H9 (cell line): ENCODE measurements at regions not wholly inside any gene's neighbourhood (a gene's known extent, or its start where the extent isn't known, plus 50 kb on each side); places are given as distances from the start of the nearest gene placed in this dataset.

Experiments used
- DNase-seq: peaks from one replicate; pipeline ENCODE4 v3.0.0-alpha.2; 2017
- H2AFZ ChIP-seq: one replicate; pipeline ENCODE4 v1.6.1; 2013; ENCODE audit warnings: mild to moderate bottlenecking, low read length, control low read depth, moderate library complexity
- H2AK5ac ChIP-seq: 2 replicates; pipeline ENCODE4 v1.6.1; 2013; ENCODE audit warnings: low read length, control low read depth, mixed read lengths; ENCODE audit not compliant: insufficient read length
- H2BK120ac ChIP-seq: one replicate; pipeline ENCODE4 v1.6.1; 2013; ENCODE audit warnings: low read depth, mild to moderate bottlenecking, low read length, control low read depth, inconsistent platforms; ENCODE audit not compliant: poor library complexity, severe bottlenecking
- H2BK12ac ChIP-seq: 2 replicates; pipeline ENCODE4 v1.6.1; 2013; ENCODE audit warnings: low read length, control low read depth, mixed read lengths, low read depth; ENCODE audit not compliant: insufficient read length
- H2BK15ac ChIP-seq: 2 replicates; pipeline ENCODE4 v1.6.1; 2013; ENCODE audit warnings: low read depth, low read length, control low read depth
- H2BK20ac ChIP-seq: one replicate; pipeline ENCODE4 v1.6.1; 2013; ENCODE audit warnings: low read depth, mild to moderate bottlenecking, low read length, control low read depth, inconsistent platforms; ENCODE audit not compliant: poor library complexity, severe bottlenecking
- H2BK5ac ChIP-seq: 2 replicates; pipeline ENCODE4 v1.6.1; 2013; ENCODE audit warnings: low read length, control low read depth, mixed read lengths; ENCODE audit not compliant: insufficient read length
- H3K14ac ChIP-seq: 2 replicates; pipeline ENCODE4 v1.6.1; 2013; ENCODE audit warnings: low read length, control low read depth; ENCODE audit not compliant: insufficient read depth
- H3K18ac ChIP-seq: 2 replicates; pipeline ENCODE4 v1.6.1; 2013; ENCODE audit warnings: low read depth, mild to moderate bottlenecking, mixed read lengths, low read length, control low read depth; ENCODE audit not compliant: insufficient read length
- H3K23ac ChIP-seq: 2 replicates; pipeline ENCODE4 v1.6.1; 2013; ENCODE audit warnings: low read length, control low read depth, mixed read lengths, low read depth; ENCODE audit not compliant: insufficient read length
- H3K23me2 ChIP-seq: 2 replicates; pipeline ENCODE4 v1.6.1; 2013; ENCODE audit warnings: low read depth, mild to moderate bottlenecking, mixed read lengths, low read length, control low read depth; ENCODE audit not compliant: insufficient read length, poor library complexity, severe bottlenecking
- H3K27ac ChIP-seq: 2 replicates; pipeline ENCODE4 v1.5.1; 2013; ENCODE audit warnings: low read length, control low read depth, mixed read lengths, low read depth; ENCODE audit not compliant: insufficient read length
- H3K27me3 ChIP-seq: 2 replicates; pipeline ENCODE4 v1.6.1; 2013; ENCODE audit warnings: low read length, control low read depth, inconsistent platforms; ENCODE audit not compliant: insufficient read depth
- H3K4ac ChIP-seq: 2 replicates; pipeline ENCODE4 v1.6.1; 2013; ENCODE audit warnings: low read depth, mild to moderate bottlenecking, control low read depth, inconsistent platforms, low read length, moderate library complexity
- H3K4me1 ChIP-seq: 2 replicates; pipeline ENCODE4 v1.6.1; 2013; ENCODE audit warnings: low read length, control low read depth, inconsistent platforms; ENCODE audit not compliant: insufficient read depth
- H3K4me2 ChIP-seq: 2 replicates; pipeline ENCODE4 v1.6.1; 2013; ENCODE audit warnings: low read length, control low read depth, mixed read lengths; ENCODE audit not compliant: insufficient read length, insufficient read depth
- H3K56ac ChIP-seq: 2 replicates; pipeline ENCODE4 v1.6.1; 2013; ENCODE audit warnings: low read depth, mild to moderate bottlenecking, mixed read lengths, low read length, control low read depth; ENCODE audit not compliant: insufficient read length
- H3K79me1 ChIP-seq: 2 replicates; pipeline ENCODE4 v1.6.1; 2013; ENCODE audit warnings: low read depth, mild to moderate bottlenecking, moderate library complexity, low read length, control low read depth, inconsistent platforms; ENCODE audit not compliant: insufficient read depth, poor library complexity, severe bottlenecking
- H3K79me2 ChIP-seq: 2 replicates; pipeline ENCODE4 v1.6.1; 2013; ENCODE audit warnings: low read length, control low read depth, inconsistent platforms; ENCODE audit not compliant: insufficient read depth
- H3K9ac ChIP-seq: 2 replicates; pipeline ENCODE4 v1.6.1; 2013; ENCODE audit warnings: low read length, control low read depth, mixed read lengths; ENCODE audit not compliant: insufficient read length; ENCODE audit errors: extremely low read depth
- H3K9me3 ChIP-seq: one replicate; pipeline ENCODE4 v1.6.1; 2013; ENCODE audit warnings: low read depth, low read length, inconsistent platforms; ENCODE audit not compliant: control insufficient read depth
- H3T11ph ChIP-seq: one replicate; pipeline ENCODE4 v1.6.1; 2013; ENCODE audit warnings: mild to moderate bottlenecking, low read length, control low read depth, inconsistent platforms
- H4K20me1 ChIP-seq: one replicate; pipeline ENCODE4 v1.6.1; 2013; ENCODE audit not compliant: control insufficient read depth, insufficient read length, insufficient read depth
- H4K5ac ChIP-seq: 2 replicates; pipeline ENCODE4 v1.6.1; 2013; ENCODE audit warnings: low read depth, mild to moderate bottlenecking, mixed read lengths, low read length, control low read depth; ENCODE audit not compliant: insufficient read length
- H4K8ac ChIP-seq: replicated peaks from 2 replicates; pipeline ENCODE4 v1.6.1; 2013; ENCODE audit warnings: low read length, control low read depth, mixed read lengths, low read depth; ENCODE audit not compliant: insufficient read length
- H4K91ac ChIP-seq: 2 replicates; pipeline ENCODE4 v1.6.1; 2013; ENCODE audit warnings: low read depth, mild to moderate bottlenecking, moderate library complexity, mixed read lengths, low read length, control low read depth; ENCODE audit not compliant: insufficient read length
- H3K27ac Mint-ChIP-seq, 3 experiments: 2 replicates in 2 of 3; 3 replicates in 1 of 3; pipeline ENCODE4 v1.8.0; 2020 to 2021; ENCODE audit warnings: mixed read lengths in 3 of 3, mild to moderate bottlenecking in 1 of 3, moderate library complexity in 1 of 3
- H3K27me3 Mint-ChIP-seq: 2 replicates; pipeline ENCODE4 v1.8.0; 2021; ENCODE audit warnings: low read depth, mild to moderate bottlenecking, moderate library complexity, mixed read lengths
- H3K36me3 Mint-ChIP-seq, 3 experiments: 2 replicates in 2 of 3; 3 replicates in 1 of 3; pipeline ENCODE4 v1.8.0; 2020 to 2021; ENCODE audit warnings: low read depth in 3 of 3, mixed read lengths in 3 of 3; ENCODE audit not compliant: insufficient read depth in 1 of 3
- H3K4me1 Mint-ChIP-seq, 2 experiments: 2 replicates each; pipeline ENCODE4 v1.8.0; 2020; ENCODE audit warnings: mixed read lengths in 2 of 2
- H3K4me3 Mint-ChIP-seq, 2 experiments: 2 replicates in 1 of 2; 3 replicates in 1 of 2; pipeline ENCODE4 v1.8.0; 2020 to 2021; ENCODE audit warnings: mild to moderate bottlenecking in 2 of 2, mixed read lengths in 2 of 2, moderate library complexity in 1 of 2
- H3K9me3 Mint-ChIP-seq, 2 experiments: 2 replicates in 1 of 2; 3 replicates in 1 of 2; pipeline ENCODE4 v1.8.0; 2020; ENCODE audit warnings: mild to moderate bottlenecking in 2 of 2, mixed read lengths in 2 of 2, moderate library complexity in 1 of 2
- CTCF ChIP-seq: fragments of 200-600 bp; sonication (generic); conservative IDR thresholded peaks from 3 replicates; pipeline ENCODE4 v1.8.0; 2021; ENCODE audit warnings: antibody characterized with exemption, mild to moderate bottlenecking
- WGBS: extraction: QIAGEN DNeasy Blood & Tissue Kit; methylation state at CpG from one replicate; pipeline ENCODE4 v1.1.7; 2013; ENCODE audit warnings: missing lambda C conversion rate, low lambda C conversion rate, mixed read lengths; ENCODE audit not compliant: insufficient read length; ENCODE audit errors: extremely low coverage; 5-methylcytosine and 5-hydroxymethylcytosine counted together

DNA sequence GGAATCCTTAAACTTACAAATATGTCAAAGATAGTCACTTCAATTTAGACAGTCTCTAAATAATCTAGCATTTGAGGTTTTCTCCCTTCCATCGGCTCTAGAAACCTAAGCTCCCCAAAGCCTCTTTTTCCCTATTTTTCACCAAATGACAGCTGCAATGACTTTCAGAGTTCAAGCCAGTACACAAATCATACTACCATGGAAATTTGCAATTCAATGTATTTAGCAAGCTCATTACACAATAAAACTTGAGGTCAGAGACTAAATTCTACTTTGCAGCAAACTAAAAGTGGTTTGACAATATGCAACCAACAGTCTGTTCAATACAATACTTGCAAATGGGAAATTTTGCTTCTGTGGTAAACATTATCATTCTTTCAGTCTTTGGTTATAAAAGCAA, 80.3 kb downstream of the SKIDA1 start:
- no peak overlapping the region for H3K9ac ChIP-seq
- WGBS, result no CpG with 5 or more reads among the region's 1 CpG
- no peak for DNase-seq
- H3K4me2 ChIP-seq, result no peak overlapping the region
- no peaks in the 10 kb centered on the region for H3K27me3 Mint-ChIP-seq
- no peak overlapping the region for H4K8ac ChIP-seq
- no peak overlapping the region for H2AFZ ChIP-seq
- no peaks in the 10 kb centered on the region for H3K79me2 ChIP-seq
- H3K79me1 ChIP-seq, result no peaks in the 10 kb centered on the region
- no peak overlapping the region for H3K56ac ChIP-seq
- peaks cover 0 to 3% of the 10 kb centered on the region in 2 experiments; a peak in 2 of 5 replicates for H3K9me3 Mint-ChIP-seq
- H3K14ac ChIP-seq, result no peak overlapping the region
- H3K4me1 ChIP-seq, result no peaks in the 10 kb centered on the region
- H2BK120ac ChIP-seq, result no peak overlapping the region
- no peak overlapping the region for H4K5ac ChIP-seq
- no peak overlapping the region for H3K27ac ChIP-seq
- H3K27me3 ChIP-seq, result no peaks in the 10 kb centered on the region
- H3T11ph ChIP-seq, result no peak overlapping the region
- no peak for TF ChIP-seq CTCF
- no peaks in the 10 kb centered on the region for H3K9me3 ChIP-seq
- H3K36me3 Mint-ChIP-seq, result no peaks in the 10 kb centered on the region
- H2BK12ac ChIP-seq, result no peak overlapping the region
- H4K20me1 ChIP-seq, result no peaks in the 10 kb centered on the region
- no peak overlapping the region for H4K91ac ChIP-seq
- H2BK20ac ChIP-seq, result no peak overlapping the region
- no peak overlapping the region for H3K4me3 Mint-ChIP-seq
- H3K18ac ChIP-seq, result no peak overlapping the region
- H3K27ac Mint-ChIP-seq, result no peak overlapping the region
- H2BK15ac ChIP-seq, result no peak overlapping the region
- H3K4ac ChIP-seq, result no peak overlapping the region
- H3K23me2 ChIP-seq, result no peaks in the 10 kb centered on the region
- no peak overlapping the region for H2AK5ac ChIP-seq
- H2BK5ac ChIP-seq, result no peak overlapping the region
- H3K23ac ChIP-seq, result no peak overlapping the region
- H3K4me1 Mint-ChIP-seq, result peaks cover 19% of the 10 kb centered on the region in 2 experiments
